HG03097 (cell line): ENCODE measurements at regions not wholly inside any gene's neighbourhood (a gene's known extent, or its start where the extent isn't known, plus 50 kb on each side); places are given as distances from the start of the nearest gene placed in this dataset.
"Not testable (repeated sequence)": the region's sequence is repeated elsewhere in the genome, so short reads cannot be mapped to it uniquely, and the experiment has no call there.

Experiments
- ATAC-seq: cut with Tn5 transposase; IDR thresholded peaks from one replicate; pipeline ENCODE4 v1.9.1; 2021; ENCODE audit not compliant: unreplicated experiment, low FRiP score

GRCh38 chr2:75328156-75328555 lies 128.8 kb upstream of the TACR1 start:
- ATAC-seq = no peak

- no peak for ATAC-seq
Measured at GRCh38 chr2:75327334-75327733, 128.0 kb upstream of the TACR1 start.

DNA sequence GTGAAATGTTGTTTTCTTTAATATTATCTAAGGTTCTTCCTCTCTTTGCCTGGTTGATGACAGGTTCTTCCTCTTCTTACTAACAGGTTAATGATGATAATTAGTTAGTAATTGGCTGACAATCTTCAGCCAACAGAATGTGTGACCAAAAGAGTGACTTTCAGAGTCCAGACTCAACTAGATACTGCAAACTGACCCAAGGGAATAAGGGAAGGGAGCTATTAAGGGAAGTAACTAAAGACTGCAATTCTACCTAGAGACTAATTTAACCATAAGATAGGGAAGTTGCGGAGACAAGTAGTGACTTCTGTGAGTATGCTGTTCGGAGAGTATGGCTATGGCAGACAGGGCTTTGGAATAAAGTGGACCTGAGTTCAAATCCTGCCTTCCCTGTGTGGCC lies 127.3 kb upstream of the TACR1 start:
- ATAC-seq = no peak

- ATAC-seq = no peak
Measured at GRCh38 chr2:75325594-75325993, 126.3 kb upstream of the TACR1 start.

GRCh38 chr2:75324861-75325284 lies 125.6 kb upstream of the TACR1 start:
- ATAC-seq = no peak

DNA sequence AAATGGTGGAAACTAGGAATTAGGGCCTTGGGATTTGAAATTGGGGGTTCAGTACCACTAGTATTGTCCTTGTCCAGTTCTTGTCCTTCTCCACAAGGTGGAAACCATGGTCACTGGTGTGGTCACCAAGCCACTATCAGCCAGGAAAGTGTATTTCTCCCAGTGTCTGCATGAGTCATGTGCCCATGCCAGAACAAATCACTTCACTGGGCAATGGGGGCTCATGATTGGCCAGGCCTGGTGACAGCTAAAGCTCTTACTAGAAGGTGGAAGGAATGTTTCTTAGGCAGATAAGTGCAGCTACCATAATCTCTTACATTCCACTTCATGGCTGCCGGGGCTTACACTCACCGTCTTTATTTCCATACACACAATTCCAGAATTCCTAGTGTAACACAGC lies 124.8 kb upstream of the TACR1 start:
- no peak for ATAC-seq

- ATAC-seq = no peak
Measured at GRCh38 chr2:75321599-75321922, 122.2 kb upstream of the TACR1 start.

DNA sequence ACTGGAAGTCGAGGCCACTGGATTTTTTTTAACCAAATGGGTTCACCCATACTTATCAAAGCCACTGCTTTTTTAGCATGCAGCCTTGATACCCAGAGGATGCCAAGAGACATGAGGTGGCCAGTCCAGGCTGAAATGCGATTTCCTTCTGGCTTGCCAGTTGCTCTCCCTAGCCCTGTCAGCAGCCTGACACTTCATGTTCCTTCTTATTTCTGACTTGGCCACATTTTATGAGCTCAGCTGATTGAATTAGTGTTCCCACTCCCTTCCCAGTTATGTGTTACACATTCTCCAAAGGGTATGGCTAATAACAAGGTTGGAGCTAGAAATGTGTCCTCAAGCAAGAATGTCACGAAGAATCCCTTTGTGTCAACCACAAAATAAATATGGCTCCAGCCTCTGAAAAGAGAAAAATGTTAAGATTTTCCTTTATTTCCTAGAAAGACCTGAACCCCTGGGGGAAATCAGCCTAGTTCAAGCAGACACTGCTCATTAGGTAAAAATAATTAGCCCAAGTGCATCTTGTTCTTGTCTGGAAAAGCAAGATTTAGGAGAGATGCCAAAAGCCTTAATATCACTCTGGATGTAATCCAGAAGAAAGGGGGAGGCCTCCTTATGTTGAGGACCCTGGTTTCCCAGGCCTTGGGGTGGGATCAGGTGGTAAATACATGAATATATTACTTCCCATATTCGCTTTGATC lies 121.7 kb upstream of the TACR1 start:
- no peak for ATAC-seq

- no peak for ATAC-seq
Measured at GRCh38 chr2:75319951-75320350, 120.6 kb upstream of the TACR1 start.

GRCh38 chr2:75317802-75318201 lies 118.5 kb upstream of the TACR1 start:
- ATAC-seq = no peak

DNA sequence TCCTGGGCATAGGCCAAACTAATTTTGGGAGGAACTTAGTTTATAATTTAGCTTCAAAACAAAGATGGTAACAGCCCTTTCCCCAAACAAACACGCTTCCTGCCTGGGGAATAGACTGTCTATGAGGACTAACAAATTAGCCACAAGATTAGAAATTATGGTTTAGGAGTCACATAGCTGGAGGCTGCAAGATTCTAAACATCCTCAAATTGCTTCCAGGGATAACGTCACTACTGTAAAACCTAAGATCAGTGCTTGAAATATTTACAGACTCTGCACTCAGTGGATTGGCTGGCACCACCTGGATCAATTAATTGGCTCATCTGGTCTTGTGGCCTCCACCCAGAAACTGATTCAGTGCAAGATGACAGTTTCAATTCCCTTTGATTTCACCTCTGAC lies 118.0 kb upstream of the TACR1 start:
- ATAC-seq = no peak

DNA sequence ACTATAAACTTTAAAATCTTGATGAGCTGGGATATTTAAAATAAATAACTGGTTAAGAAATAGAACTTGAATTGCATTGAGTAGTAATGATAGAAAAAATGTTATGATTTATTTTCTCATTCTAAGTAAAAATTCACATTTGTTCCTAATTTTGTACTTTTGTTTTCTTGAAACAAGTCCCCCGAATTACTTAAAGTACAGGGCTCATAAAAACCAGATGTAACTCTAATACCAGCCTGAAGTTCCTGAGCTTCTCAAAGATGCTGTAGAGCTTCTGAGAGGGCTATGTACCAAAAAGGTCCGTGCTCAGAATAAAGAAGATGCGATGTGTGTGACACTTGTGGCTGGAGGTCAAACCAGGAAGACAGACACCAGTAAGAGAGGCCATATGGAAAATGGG lies 116.1 kb upstream of the TACR1 start:
- ATAC-seq = no peak

DNA sequence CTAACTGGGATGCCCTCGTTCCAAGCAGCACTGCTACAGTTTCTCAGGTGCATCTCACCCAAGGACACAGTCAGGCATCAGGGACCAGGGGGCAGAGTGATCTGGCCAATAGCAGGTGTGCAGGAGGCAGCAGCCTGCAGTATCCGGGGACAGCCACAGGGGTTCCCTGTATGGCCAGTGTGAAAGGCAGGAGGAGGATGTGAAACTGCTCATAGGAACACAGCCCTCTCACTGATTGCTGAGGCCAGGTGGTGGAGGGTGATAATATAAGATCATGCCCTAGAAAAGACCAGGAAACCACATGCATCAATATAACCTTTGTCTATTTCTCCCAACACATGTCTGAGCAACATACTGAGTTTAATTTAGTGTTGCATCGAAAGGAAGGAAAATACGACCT lies 112.7 kb upstream of the TACR1 start:
- peak; percentile 100 for ATAC-seq

DNA sequence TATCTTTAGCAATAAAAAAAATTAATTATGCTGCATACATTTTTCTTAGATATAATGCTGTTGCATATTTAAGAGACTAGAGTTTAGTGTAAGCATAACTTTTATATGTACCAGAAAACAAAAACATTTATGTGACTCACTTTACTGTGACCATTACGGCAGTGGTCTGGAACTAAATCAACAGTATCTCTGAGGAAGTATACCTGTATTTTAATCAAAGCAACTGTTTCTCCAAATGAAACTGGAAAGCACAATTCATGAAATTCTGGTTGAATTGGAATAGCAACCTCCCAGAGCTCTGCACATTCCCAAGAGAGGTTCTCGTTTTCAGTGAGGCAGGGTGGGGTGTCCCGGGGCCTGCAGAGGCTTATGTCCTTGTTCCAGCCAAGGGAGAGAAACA lies 112.2 kb upstream of the TACR1 start:
- no peak for ATAC-seq

GRCh38 chr2:75310876-75311275 lies 111.6 kb upstream of the TACR1 start:
- ATAC-seq = no peak

GRCh38 chr2:75309596-75310463 lies 110.5 kb upstream of the TACR1 start:
- ATAC-seq = no peak

DNA sequence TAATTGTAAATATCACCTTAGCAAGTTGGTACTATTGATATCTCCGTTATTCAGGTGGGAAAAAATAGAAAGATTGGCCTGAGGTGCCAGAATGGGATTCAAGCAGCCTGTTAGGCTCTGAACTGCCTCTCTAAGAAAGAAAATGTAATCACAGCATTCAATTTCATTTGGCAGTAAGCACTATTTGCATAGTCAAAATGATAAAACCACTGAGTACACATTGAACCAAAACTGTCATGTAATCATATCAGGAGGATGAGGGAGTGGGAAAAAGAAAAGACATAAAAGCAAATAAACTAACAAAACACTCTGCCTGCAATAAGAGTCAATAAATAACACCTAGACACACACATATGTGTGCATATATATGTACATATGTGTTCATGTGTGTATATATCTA lies 103.9 kb upstream of the TACR1 start:
- no peak for ATAC-seq

- ATAC-seq = no peak
Measured at GRCh38 chr2:75294362-75294761, 95.0 kb upstream of the TACR1 start.

DNA sequence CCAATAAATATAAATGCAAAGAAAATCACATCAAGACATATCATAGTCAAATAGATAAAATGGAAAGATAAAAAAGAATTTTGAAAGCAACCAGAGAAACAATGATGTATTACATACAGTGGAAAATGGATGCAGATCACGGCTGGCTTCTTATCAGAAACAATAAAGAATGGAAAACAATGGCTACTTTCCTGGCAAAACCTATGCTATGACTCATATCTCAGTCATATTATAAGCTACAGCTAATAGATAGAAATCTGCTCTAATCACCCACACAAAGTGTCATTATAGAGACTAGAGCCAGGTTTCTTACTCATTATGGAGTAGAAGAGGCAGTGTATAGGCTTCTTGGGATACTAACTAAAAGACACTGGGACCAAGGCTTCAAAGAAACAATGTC lies 93.5 kb upstream of the TACR1 start:
- no peak for ATAC-seq

DNA sequence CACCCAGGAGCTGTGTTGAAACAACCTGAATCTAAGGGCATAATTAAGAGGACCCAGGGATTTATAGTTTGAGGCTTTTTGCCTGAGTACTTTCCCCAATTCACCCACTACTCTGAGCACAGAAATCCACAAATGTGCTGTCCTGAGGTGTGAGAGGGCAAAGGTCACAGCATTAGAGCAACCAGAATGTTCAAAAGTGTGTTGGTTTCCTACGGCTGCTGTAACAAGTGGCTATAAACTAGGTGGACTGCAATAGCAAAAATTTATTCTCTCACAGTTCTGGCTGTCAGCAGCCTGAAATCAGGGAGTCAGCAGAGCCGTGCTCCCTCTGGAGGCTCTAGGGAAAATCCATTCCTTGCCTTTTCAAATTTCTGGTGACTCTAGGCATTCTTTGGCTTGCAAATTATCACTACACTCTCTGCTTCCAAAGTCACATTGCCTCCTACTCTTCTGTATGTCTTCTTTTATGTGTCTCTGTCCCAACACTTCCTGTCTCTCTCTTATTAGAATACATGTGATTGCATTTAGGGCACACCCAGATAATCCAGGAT lies 91.4 kb upstream of the TACR1 start:
- no peak for ATAC-seq

DNA sequence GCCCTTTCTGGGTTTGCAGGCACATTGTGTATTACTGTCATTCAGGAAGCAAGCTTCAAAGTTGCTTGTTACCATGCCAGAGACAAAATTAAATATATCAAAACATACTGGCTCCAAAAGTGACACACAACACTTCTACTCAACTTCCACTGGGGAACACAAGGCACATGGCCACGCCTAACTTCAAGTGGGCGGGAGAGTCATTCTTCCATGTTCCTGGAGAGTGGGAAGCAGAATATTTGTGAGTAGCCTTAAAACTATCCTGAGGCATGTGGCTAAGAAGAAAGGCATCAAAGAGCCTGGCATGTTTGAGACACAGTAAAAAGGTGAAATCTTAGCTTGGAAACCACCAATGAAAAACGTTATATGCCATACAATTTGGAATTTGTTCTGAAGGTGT lies 90.5 kb upstream of the TACR1 start:
- ATAC-seq = no peak

GRCh38 chr2:75289178-75289577 lies 89.9 kb upstream of the TACR1 start:
- not testable (repeated sequence) for ATAC-seq
